ENCODE measurements at regions not wholly inside any gene's neighbourhood (a gene's known extent, or its start where the extent isn't known, plus 50 kb on each side); places are given as distances from the start of the nearest gene placed in this dataset.

- FAIRE-seq (no peak), ATAC-seq (no peak), DNase-seq (ENCODE audit: low spot score) (no peak)
- Histone ChIP-seq H3K4me1 (ENCODE audit: insufficient read depth, low read length) (no peaks in the 10 kb centered on the region), H3K27ac (ENCODE audit: extremely low read length, insufficient read depth, low read length) (no peak overlapping the region), H2AFZ (ENCODE audit: low read length) (no peak overlapping the region), H3K36me3 (replicated peaks in 1 of 2; ENCODE audit: control insufficient read depth in 1 of 2, insufficient read depth in 2 of 2, low read length in 2 of 2) (no peaks in the 10 kb centered on the region), H3K9ac (ENCODE audit: insufficient read depth, low read depth, low read length) (no peak overlapping the region), H3K79me2 (ENCODE audit: insufficient read depth, low read length) (no peaks in the 10 kb centered on the region), H4K20me1 (ENCODE audit: insufficient read depth, low read length) (no peaks in the 10 kb centered on the region), H3K4me3 (replicated peaks in 1 of 3; ENCODE audit: insufficient read depth in 1 of 3, low read depth in 2 of 3, low read length in 3 of 3) (no peak overlapping the region), H3K27me3 (ENCODE audit: control insufficient read depth in 1 of 2, insufficient read depth in 2 of 2, low read length in 2 of 2) (0 out of 5 replicates have a peak, but pooled peaks cover 0 to 6% of the 10 kb centered on the region in 2 experiments), H3K4me2 (ENCODE audit: low read depth, low read length) (no peak overlapping the region), H3K9me3 (ENCODE audit: low read length) (no peaks in the 10 kb centered on the region)
- in situ Hi-C loops (cut with HindIII; ENCODE audit: extremely low pct_ligation_motif_present, low pct_unique_long_range_greater_than_20kb), result no loop called here
- ChIA-PET CTCF (ENCODE audit: low intra/inter-chr PET ratio, low total read pairs) (no interaction called here), POLR2A (no interaction called here)
- BruUV-seq (replicated peaks), result no TSS peak
- TF ChIP-seq ZNF333 (CRISPR knock-in tag; IDR thresholded peaks at IDR 0.05; ENCODE audit: borderline replicate concordance) (no peak), ZNF251 (CRISPR knock-in tag; IDR thresholded peaks at IDR 0.05) (no peak), ZNF562 (CRISPR knock-in tag; IDR thresholded peaks at IDR 0.05; ENCODE audit: borderline replicate concordance) (no peak), ZBTB39 (CRISPR knock-in tag; IDR thresholded peaks at IDR 0.05) (no peak), ZSCAN31 (CRISPR knock-in tag; IDR thresholded peaks at IDR 0.05; ENCODE audit: low read depth) (no peak)
- 58% methylated on average over 3 of the region's 26 CpGs for WGBS (ENCODE audit: low lambda C conversion rate)
- intact Hi-C loops (cut with micrococcal nuclease; ENCODE audit: unreplicated experiment), result no loop called here
These were observed 418.6 kb downstream of the GALR1 start for GRCh38 chr18:77668219-77668618.

- in situ Hi-C loops (cut with HindIII; ENCODE audit: extremely low pct_ligation_motif_present, low pct_unique_long_range_greater_than_20kb) (no loop called here), intact Hi-C loops (cut with micrococcal nuclease; ENCODE audit: unreplicated experiment) (no loop called here)
- no peak overlapping the region for H3K4me2 ChIP-seq (ENCODE audit: low read depth, low read length)
- H3K9me3 ChIP-seq (ENCODE audit: low read length), result no peaks in the 10 kb centered on the region
- 0 out of 5 replicates have a peak, but pooled peaks cover 2 to 6% of the 10 kb centered on the region in 2 experiments for H3K27me3 ChIP-seq (ENCODE audit: control insufficient read depth in 1 of 2, insufficient read depth in 2 of 2, low read length in 2 of 2)
- H3K4me1 ChIP-seq (ENCODE audit: insufficient read depth, low read length), result no peaks in the 10 kb centered on the region
- no peak overlapping the region for H2AFZ ChIP-seq (ENCODE audit: low read length)
- no peak overlapping the region for H3K9ac ChIP-seq (ENCODE audit: insufficient read depth, low read depth, low read length)
- DNase-seq (ENCODE audit: low spot score), result no peak
- ATAC-seq, result no peak
- no peaks in the 10 kb centered on the region for H3K79me2 ChIP-seq (ENCODE audit: insufficient read depth, low read length)
- FAIRE-seq, result no peak
- no peaks in the 10 kb centered on the region for H3K36me3 ChIP-seq (replicated peaks in 1 of 2; ENCODE audit: control insufficient read depth in 1 of 2, insufficient read depth in 2 of 2, low read length in 2 of 2)
- no peak overlapping the region for H3K27ac ChIP-seq (ENCODE audit: extremely low read length, insufficient read depth, low read length)
- POLR2A ChIA-PET, result no interaction called here
- H4K20me1 ChIP-seq (ENCODE audit: insufficient read depth, low read length), result no peaks in the 10 kb centered on the region
- H3K4me3 ChIP-seq (replicated peaks in 1 of 3; ENCODE audit: insufficient read depth in 1 of 3, low read depth in 2 of 3, low read length in 3 of 3), result no peak overlapping the region
- no TSS peak for BruUV-seq (replicated peaks)
- TF ChIP-seq SMAD1 (CRISPR knock-in tag; IDR thresholded peaks at IDR 0.05; ENCODE audit: borderline replicate concordance, low read depth) (no peak), ZNF510 (CRISPR knock-in tag; IDR thresholded peaks at IDR 0.05; ENCODE audit: low read depth) (no peak), CEBPG (CRISPR knock-in tag; IDR thresholded peaks at IDR 0.05) (no peak), SMARCC2 (IDR thresholded peaks at IDR 0.05) (no peak), ZBTB42 (CRISPR knock-in tag; IDR thresholded peaks at IDR 0.05) (no peak), BCL6 (CRISPR knock-in tag; IDR thresholded peaks at IDR 0.05) (no peak), ZNF335 (CRISPR knock-in tag; IDR thresholded peaks at IDR 0.05) (no peak), HIC2 (CRISPR knock-in tag; IDR thresholded peaks at IDR 0.05; ENCODE audit: low read depth) (no peak)
- CTCF ChIA-PET (ENCODE audit: low intra/inter-chr PET ratio, low total read pairs), result no interaction called here
- WGBS (ENCODE audit: low lambda C conversion rate), result 31% methylated on average over 4 of the region's 4 CpGs
These were observed 419.7 kb downstream of the GALR1 start for GRCh38 chr18:77669331-77669730.

Data from HepG2 (cell line).